ENCODE measurements at regions not wholly inside any gene's neighbourhood (a gene's known extent, or its start where the extent isn't known, plus 50 kb on each side); places are given as distances from the start of the nearest gene placed in this dataset.
"Not testable (repeated sequence)": the region's sequence is repeated elsewhere in the genome, so short reads cannot be mapped to it uniquely, and the experiment has no call there.

GRCh38 chr2:65576278-65576677 is 143.9 kb upstream of the SPRED2 start:
- Histone ChIP-seq H3K27ac (no peak overlapping the region), H3K36me3 (no peaks in the 10 kb centered on the region), H3K9me3 (no peaks in the 10 kb centered on the region), H3K27me3 (no peaks in the 10 kb centered on the region), H3K4me3 (no peak overlapping the region), H3K4me1 (no peaks in the 10 kb centered on the region)
- DNase-seq = no peak
- TF ChIP-seq, protein P1, sequence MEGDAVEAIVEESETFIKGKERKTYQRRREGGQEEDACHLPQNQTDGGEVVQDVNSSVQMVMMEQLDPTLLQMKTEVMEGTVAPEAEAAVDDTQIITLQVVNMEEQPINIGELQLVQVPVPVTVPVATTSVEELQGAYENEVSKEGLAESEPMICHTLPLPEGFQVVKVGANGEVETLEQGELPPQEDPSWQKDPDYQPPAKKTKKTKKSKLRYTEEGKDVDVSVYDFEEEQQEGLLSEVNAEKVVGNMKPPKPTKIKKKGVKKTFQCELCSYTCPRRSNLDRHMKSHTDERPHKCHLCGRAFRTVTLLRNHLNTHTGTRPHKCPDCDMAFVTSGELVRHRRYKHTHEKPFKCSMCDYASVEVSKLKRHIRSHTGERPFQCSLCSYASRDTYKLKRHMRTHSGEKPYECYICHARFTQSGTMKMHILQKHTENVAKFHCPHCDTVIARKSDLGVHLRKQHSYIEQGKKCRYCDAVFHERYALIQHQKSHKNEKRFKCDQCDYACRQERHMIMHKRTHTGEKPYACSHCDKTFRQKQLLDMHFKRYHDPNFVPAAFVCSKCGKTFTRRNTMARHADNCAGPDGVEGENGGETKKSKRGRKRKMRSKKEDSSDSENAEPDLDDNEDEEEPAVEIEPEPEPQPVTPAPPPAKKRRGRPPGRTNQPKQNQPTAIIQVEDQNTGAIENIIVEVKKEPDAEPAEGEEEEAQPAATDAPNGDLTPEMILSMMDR (IDR thresholded peaks at IDR 0.05) = no peak
- TF ChIP-seq POLR2A (IDR thresholded peaks at IDR 0.05) = no peak

DNA sequence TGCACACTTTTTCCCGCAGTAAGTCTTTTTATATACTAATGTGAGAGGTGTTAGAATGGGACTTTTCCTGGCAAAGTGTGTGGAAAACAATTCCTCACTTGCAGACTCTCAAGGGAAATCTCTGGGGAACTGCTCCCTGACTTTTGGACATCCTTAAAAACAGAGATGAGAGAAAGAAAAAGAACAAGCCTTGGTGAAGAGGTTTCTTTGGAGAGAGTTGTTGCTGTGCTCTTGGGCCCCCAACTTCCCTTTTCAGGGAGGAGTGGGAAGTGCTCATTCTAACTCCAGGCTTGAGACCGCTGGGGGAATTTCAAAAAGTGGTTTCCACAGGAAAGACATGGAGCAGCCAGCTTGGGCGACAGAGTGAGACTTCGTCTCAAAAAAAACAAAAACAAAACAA is 142.6 kb upstream of the SPRED2 start:
- TF ChIP-seq, protein P1 (IDR thresholded peaks at IDR 0.05) = no peak
- TF ChIP-seq POLR2A (IDR thresholded peaks at IDR 0.05) = no peak
- DNase-seq = no peak
- H3K9me3 ChIP-seq = no peaks in the 10 kb centered on the region
- H3K4me1 ChIP-seq = no peaks in the 10 kb centered on the region
- H3K4me3 ChIP-seq = no peak overlapping the region
- H3K36me3 ChIP-seq = no peaks in the 10 kb centered on the region
- H3K27me3 ChIP-seq = no peaks in the 10 kb centered on the region
- no peak overlapping the region for H3K27ac ChIP-seq

GRCh38 chr2:65568656-65569440 is 136.4 kb upstream of the SPRED2 start:
- H3K9me3 ChIP-seq, H3K4me1 ChIP-seq, H3K36me3 ChIP-seq, DNase-seq, H3K27me3 ChIP-seq, H3K27ac ChIP-seq, H3K4me3 ChIP-seq: not testable (repeated sequence)

DNA sequence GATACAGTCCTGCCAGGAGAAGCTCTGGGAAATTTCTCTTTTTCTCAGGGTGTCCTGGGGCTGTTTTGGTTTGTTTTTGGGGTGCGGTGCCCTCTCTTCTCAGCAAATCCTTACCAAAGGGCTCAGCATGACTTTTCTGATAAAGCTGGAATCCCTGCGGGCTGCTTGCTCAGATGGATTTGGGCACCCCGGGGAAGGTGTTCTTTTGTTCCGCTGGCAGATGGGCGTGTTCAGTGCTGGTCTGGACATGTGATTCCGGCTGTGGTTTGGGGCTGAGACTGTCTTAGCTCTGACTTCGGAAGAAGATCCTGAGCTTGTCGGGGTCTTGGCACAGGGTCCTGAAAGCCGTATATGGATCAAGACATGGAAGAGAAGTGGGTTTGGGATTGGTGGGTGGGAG is 134.2 kb upstream of the SPRED2 start:
- no peak overlapping the region for H3K27ac ChIP-seq
- no peaks in the 10 kb centered on the region for H3K4me1 ChIP-seq
- H3K9me3 ChIP-seq = no peaks in the 10 kb centered on the region
- no peaks in the 10 kb centered on the region for H3K27me3 ChIP-seq
- no peak for DNase-seq
- TF ChIP-seq POLR2A (IDR thresholded peaks at IDR 0.05) = no peak
- TF ChIP-seq, protein P1 (IDR thresholded peaks at IDR 0.05) = no peak
- H3K36me3 ChIP-seq = no peaks in the 10 kb centered on the region
- no peak overlapping the region for H3K4me3 ChIP-seq

- no peaks in the 10 kb centered on the region for H3K9me3 ChIP-seq
- H3K36me3 ChIP-seq = no peaks in the 10 kb centered on the region
- TF ChIP-seq POLR2A (IDR thresholded peaks at IDR 0.05) = no peak
- TF ChIP-seq, protein P1 (IDR thresholded peaks at IDR 0.05) = no peak
- no peaks in the 10 kb centered on the region for H3K4me1 ChIP-seq
- no peak overlapping the region for H3K4me3 ChIP-seq
- no peak for DNase-seq
- H3K27me3 ChIP-seq = no peaks in the 10 kb centered on the region
- H3K27ac ChIP-seq = no peak overlapping the region
Measured at GRCh38 chr2:65565681-65566080, 133.3 kb upstream of the SPRED2 start.

GRCh38 chr2:65564299-65564698 is 131.9 kb upstream of the SPRED2 start:
- Histone ChIP-seq H3K36me3 (no peaks in the 10 kb centered on the region), H3K4me3 (no peak overlapping the region)
- TF ChIP-seq POLR2A (IDR thresholded peaks at IDR 0.05) = no peak
- TF ChIP-seq, protein P1 (IDR thresholded peaks at IDR 0.05) = no peak

More at GRCh38 chr2:65564299-65564698, 131.9 kb upstream of the SPRED2 start:
- H3K27me3 ChIP-seq = no peaks in the 10 kb centered on the region
- no peak overlapping the region for H3K27ac ChIP-seq
- no peak for DNase-seq
- H3K9me3 ChIP-seq = no peaks in the 10 kb centered on the region
- no peaks in the 10 kb centered on the region for H3K4me1 ChIP-seq

All from Peyer's patch (tissue), 4 donors.